Endothelial cell of umbilical vein (primary cell): ENCODE measurements at regions not wholly inside any gene's neighbourhood (a gene's known extent, or its start where the extent isn't known, plus 50 kb on each side); places are given as distances from the start of the nearest gene placed in this dataset.

Source experiments
- BruUV-seq: library from RNA; stranded (reverse); fragments of 400-500 nt; replicated peaks from 2 replicates; lab custom pipeline; 2021; lab: Mats Ljungman, UMichigan
- CTCF ChIA-PET: fragments of 300-600, 350-600 bp; sonication (Branson Sonifier 250); formaldehyde crosslinking; loops from one replicate; lab custom pipeline; 2021; ENCODE audit warnings: antibody characterized with exemption, inconsistent platforms; lab: Charles Lee
- POLR2A ChIA-PET: fragments of 300-600, 350-600 bp; sonication (Branson Sonifier 250); formaldehyde crosslinking; loops from one replicate; lab custom pipeline; 2021; ENCODE audit warnings: antibody characterized with exemption, inconsistent platforms; lab: Charles Lee
- DNase-seq: peaks from one replicate; pipeline ENCODE4 v3.0.0-alpha.2; 2011; ENCODE audit warnings: low read depth, low spot score
- FAIRE-seq: peaks from 2 replicates; lab custom pipeline; 2011; peaks lifted over from hg19 to GRCh38; lab: Jason Lieb, UNC
- H2AFZ ChIP-seq: 2 replicates; pipeline ENCODE4 v1.6.0; 2012; ENCODE audit warnings: low read depth, low read length, control low read depth, inconsistent platforms
- H3K27ac ChIP-seq: 2 replicates; pipeline ENCODE4 v1.5.1; 2011; ENCODE audit warnings: low read depth, mild to moderate bottlenecking, control low read depth, low read length, moderate library complexity; ENCODE audit not compliant: insufficient read depth
- H3K27me3 ChIP-seq, 2 experiments: 2 replicates each; pipeline versions ENCODE4 v1.6.0 to v1.6.1; 2011; ENCODE audit warnings: low read length in 2 of 2, mixed read lengths in 1 of 2; ENCODE audit not compliant: control insufficient read depth in 2 of 2, insufficient read depth in 2 of 2
- H3K36me3 ChIP-seq, 2 experiments: 2 replicates in 1 of 2; 3 replicates in 1 of 2; pipeline ENCODE4 v1.5.1; 2011; ENCODE audit warnings: low read length in 2 of 2, mild to moderate bottlenecking in 1 of 2, moderate library complexity in 1 of 2; ENCODE audit not compliant: control insufficient read depth in 2 of 2, insufficient read depth in 2 of 2; ENCODE audit errors: extremely low read depth in 1 of 2
- H3K4me1 ChIP-seq: 3 replicates; pipeline ENCODE4 v1.5.1; 2011; ENCODE audit warnings: mild to moderate bottlenecking, low read length; ENCODE audit not compliant: control insufficient read depth, insufficient read depth; ENCODE audit errors: extremely low read depth
- H3K4me2 ChIP-seq: 2 replicates; pipeline ENCODE4 v1.6.1; 2011; ENCODE audit warnings: low read length, control low read depth, mixed read lengths; ENCODE audit not compliant: insufficient read depth
- H3K4me3 ChIP-seq, 3 experiments: fragments of 200-600 bp in 1 of 3; sonication (generic), shearing (Covaris generic) in 1 of 3; replicated peaks in 1 of 3; 2 replicates each; pipeline ENCODE4 v1.5.1; 2011 to 2016; ENCODE audit warnings: control low read depth in 3 of 3, low read length in 3 of 3, mild to moderate bottlenecking in 2 of 3, inconsistent platforms in 1 of 3, low read depth in 1 of 3, moderate library complexity in 1 of 3; ENCODE audit not compliant: insufficient read depth in 1 of 3
- H3K79me2 ChIP-seq: 2 replicates; pipeline ENCODE4 v1.6.0; 2012; ENCODE audit warnings: low read length, inconsistent platforms; ENCODE audit not compliant: control insufficient read depth, insufficient read depth
- H3K9ac ChIP-seq: replicated peaks from 2 replicates; pipeline ENCODE3; 2011; ENCODE audit warnings: low read length, control low read depth; ENCODE audit not compliant: insufficient read depth; ENCODE audit errors: extremely low read depth
- H3K9me1 ChIP-seq: replicated peaks from 3 replicates; pipeline ENCODE4 v1.6.0; 2011; ENCODE audit warnings: mild to moderate bottlenecking, low read length; ENCODE audit not compliant: control insufficient read depth, insufficient read depth; ENCODE audit errors: extremely low read depth
- H3K9me3 ChIP-seq: replicated peaks from 2 replicates; pipeline ENCODE4 v1.5.1; 2012; ENCODE audit warnings: low read length, inconsistent platforms; ENCODE audit not compliant: control insufficient read depth, insufficient read depth
- H4K20me1 ChIP-seq: replicated peaks from 2 replicates; pipeline ENCODE3; 2011; ENCODE audit warnings: mild to moderate bottlenecking, low read length; ENCODE audit not compliant: control insufficient read depth, insufficient read depth; ENCODE audit errors: extremely low read depth
- EZH2 ChIP-seq: IDR thresholded peaks from 2 replicates; pipeline ENCODE4 v1.6.1; 2012; ENCODE audit warnings: borderline replicate concordance, low read depth, mild to moderate bottlenecking, moderate library complexity, low read length, inconsistent platforms; ENCODE audit not compliant: severe bottlenecking
- FOS ChIP-seq: IDR thresholded peaks from 2 replicates; pipeline ENCODE4 v1.6.1; 2011; ENCODE audit warnings: mild to moderate bottlenecking, low read length, moderate library complexity, borderline replicate concordance; ENCODE audit not compliant: insufficient read depth
- GATA2 ChIP-seq: IDR thresholded peaks from 2 replicates; pipeline ENCODE4 v1.7.0; 2011; ENCODE audit warnings: low read depth, mild to moderate bottlenecking, moderate library complexity, mixed read lengths, low read length; ENCODE audit not compliant: insufficient read length, insufficient read depth
- JUN ChIP-seq: IDR thresholded peaks from 2 replicates; pipeline ENCODE4 v1.6.1; 2011; ENCODE audit warnings: borderline replicate concordance, low read depth; ENCODE audit not compliant: insufficient read length, insufficient read depth
- MYC ChIP-seq: IDR thresholded peaks from one replicate; pipeline ENCODE4 v1.6.1; 2011; ENCODE audit warnings: mild to moderate bottlenecking, low read depth, low read length
- POLR2A ChIP-seq: IDR thresholded peaks from 2 replicates; pipeline ENCODE4 v1.6.1; 2012; ENCODE audit warnings: low read depth, mild to moderate bottlenecking, control low read depth, low read length
- POLR2AphosphoS5 ChIP-seq: IDR thresholded peaks from 2 replicates; pipeline ENCODE4 v1.6.1; 2012; ENCODE audit warnings: low read depth, mild to moderate bottlenecking, control low read depth, low read length, moderate library complexity; ENCODE audit not compliant: insufficient read depth
- dilution Hi-C: fragments of 300-500 bp; cut with MboI; formaldehyde crosslinking; loops from one replicate; pipeline ENCODE4 v1.15.0; 2019; ENCODE audit warnings: low sequenced_read_pairs; ENCODE audit not compliant: extremely low pct_ligation_motif_present
- intact Hi-C: fragments of 100-400 bp; cut with micrococcal nuclease; formaldehyde crosslinking; loops from one replicate; pipeline ENCODE4 v1.10.0; 2022
- TF ChIP-seq, protein P1 (sequence below): IDR thresholded peaks from 2 replicates; pipeline ENCODE4 v1.6.1; 2011; ENCODE audit not compliant: insufficient read depth, insufficient read length
- TF ChIP-seq, protein P2 (sequence below), 2 donors: IDR thresholded peaks; 1 replicate in 1 of 2; 2 replicates in 1 of 2; pipeline ENCODE4 v1.5.1; 2011; ENCODE audit warnings: low read length in 2 of 2, mild to moderate bottlenecking in 2 of 2, moderate library complexity in 2 of 2, control low read depth in 1 of 2, inconsistent platforms in 1 of 2, low read depth in 1 of 2; ENCODE audit not compliant: insufficient read depth in 1 of 2; ENCODE audit errors: extremely low read depth in 1 of 2

DNA sequence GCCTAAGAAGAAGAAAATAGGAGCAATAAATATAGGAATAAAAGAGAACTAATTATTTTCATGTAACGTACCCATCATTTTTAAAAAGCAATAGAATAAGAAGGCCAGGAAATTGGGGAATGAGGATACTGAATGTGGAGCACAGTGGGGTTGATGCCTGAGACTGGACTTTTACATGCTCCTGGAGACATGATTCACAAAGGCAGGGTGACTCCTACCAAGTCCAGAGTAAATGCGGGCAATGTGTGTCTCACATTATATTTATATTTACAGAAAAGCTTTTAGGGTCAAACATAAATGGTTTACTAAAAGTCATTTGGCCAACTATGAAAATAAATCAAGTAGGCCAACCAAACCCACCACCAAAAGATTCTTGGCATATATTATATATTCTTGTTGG, 87.9 kb upstream of the COL5A2 start:
- Histone ChIP-seq H2AFZ (no peak overlapping the region), H3K4me2 (no peak overlapping the region), H3K27ac (no peak overlapping the region), H4K20me1 (no peaks in the 10 kb centered on the region), H3K9me1 (no peaks in the 10 kb centered on the region), H3K79me2 (no peaks in the 10 kb centered on the region), H3K9me3 (no peaks in the 10 kb centered on the region), H3K4me3 (no peak overlapping the region), H3K9ac (no peak overlapping the region), H3K27me3 (no peaks in the 10 kb centered on the region), H3K4me1 (no peaks in the 10 kb centered on the region), H3K36me3 (no peaks in the 10 kb centered on the region)
- BruUV-seq = no TSS peak
- intact Hi-C loops = no loop called here
- no peak for DNase-seq
- ChIA-PET CTCF (no interaction called here), POLR2A (no interaction called here)
- dilution Hi-C loops = no loop called here
- TF ChIP-seq, protein P1, sequence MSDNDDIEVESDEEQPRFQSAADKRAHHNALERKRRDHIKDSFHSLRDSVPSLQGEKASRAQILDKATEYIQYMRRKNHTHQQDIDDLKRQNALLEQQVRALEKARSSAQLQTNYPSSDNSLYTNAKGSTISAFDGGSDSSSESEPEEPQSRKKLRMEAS = no peak
- TF ChIP-seq POLR2A (no peak), POLR2AphosphoS5 (no peak), JUN (no peak), MYC (no peak), EZH2 (no peak), FOS (no peak), GATA2 (no peak)
- TF ChIP-seq, protein P2, sequence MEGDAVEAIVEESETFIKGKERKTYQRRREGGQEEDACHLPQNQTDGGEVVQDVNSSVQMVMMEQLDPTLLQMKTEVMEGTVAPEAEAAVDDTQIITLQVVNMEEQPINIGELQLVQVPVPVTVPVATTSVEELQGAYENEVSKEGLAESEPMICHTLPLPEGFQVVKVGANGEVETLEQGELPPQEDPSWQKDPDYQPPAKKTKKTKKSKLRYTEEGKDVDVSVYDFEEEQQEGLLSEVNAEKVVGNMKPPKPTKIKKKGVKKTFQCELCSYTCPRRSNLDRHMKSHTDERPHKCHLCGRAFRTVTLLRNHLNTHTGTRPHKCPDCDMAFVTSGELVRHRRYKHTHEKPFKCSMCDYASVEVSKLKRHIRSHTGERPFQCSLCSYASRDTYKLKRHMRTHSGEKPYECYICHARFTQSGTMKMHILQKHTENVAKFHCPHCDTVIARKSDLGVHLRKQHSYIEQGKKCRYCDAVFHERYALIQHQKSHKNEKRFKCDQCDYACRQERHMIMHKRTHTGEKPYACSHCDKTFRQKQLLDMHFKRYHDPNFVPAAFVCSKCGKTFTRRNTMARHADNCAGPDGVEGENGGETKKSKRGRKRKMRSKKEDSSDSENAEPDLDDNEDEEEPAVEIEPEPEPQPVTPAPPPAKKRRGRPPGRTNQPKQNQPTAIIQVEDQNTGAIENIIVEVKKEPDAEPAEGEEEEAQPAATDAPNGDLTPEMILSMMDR (IDR thresholded peaks at IDR 0.05; ENCODE audit: extremely low read depth in 1 of 2, insufficient read depth in 1 of 2, low read depth in 1 of 2, low read length in 2 of 2) = no peak
- FAIRE-seq = no peak
